Fibroblast of pulmonary artery (primary cell): ENCODE measurements at regions not wholly inside any gene's neighbourhood (a gene's known extent, or its start where the extent isn't known, plus 50 kb on each side); places are given as distances from the start of the nearest gene placed in this dataset.

Source experiments
- DNase-seq: peaks from one replicate; pipeline ENCODE4 v3.0.0-alpha.2; 2010; ENCODE audit warnings: low read depth
- H3K4me3 ChIP-seq: replicated peaks from 2 replicates; pipeline ENCODE4 v1.5.1; 2011; ENCODE audit warnings: low read depth, mild to moderate bottlenecking, control low read depth, low read length, moderate library complexity
- CTCF ChIP-seq: IDR thresholded peaks from 2 replicates; pipeline ENCODE4 v1.5.1; 2011; ENCODE audit warnings: mild to moderate bottlenecking, control low read depth, low read length, inconsistent platforms; ENCODE audit errors: missing control alignments

- no peak for TF ChIP-seq CTCF
- no peak overlapping the region for H3K4me3 ChIP-seq
- no peak for DNase-seq
These were observed 275.4 kb upstream of the OBI1 start for GRCh38 chr13:78934336-78934735.

- H3K4me3 ChIP-seq: no peak overlapping the region
- TF ChIP-seq CTCF: no peak
- no peak for DNase-seq
These were observed 256.1 kb upstream of the OBI1 start for GRCh38 chr13:78915015-78915414.

- DNase-seq: no peak
- no peak overlapping the region for H3K4me3 ChIP-seq
- no peak for TF ChIP-seq CTCF
These were observed 254.7 kb upstream of the OBI1 start for GRCh38 chr13:78913656-78914055.

- no peak overlapping the region for H3K4me3 ChIP-seq
- no peak for DNase-seq
- TF ChIP-seq CTCF: no peak
These were observed 251.2 kb upstream of the OBI1 start for GRCh38 chr13:78910147-78910546.

GRCh38 chr13:78909276-78909675 lies 250.3 kb upstream of the OBI1 start:
- TF ChIP-seq CTCF: no peak
- no peak overlapping the region for H3K4me3 ChIP-seq
- no peak for DNase-seq

GRCh38 chr13:78907006-78907405 lies 248.1 kb upstream of the OBI1 start:
- no peak for DNase-seq
- H3K4me3 ChIP-seq: no peak overlapping the region
- TF ChIP-seq CTCF: no peak

GRCh38 chr13:78897200-78897599 lies 238.2 kb upstream of the OBI1 start:
- TF ChIP-seq CTCF: no peak
- H3K4me3 ChIP-seq: no peak overlapping the region
- DNase-seq: no peak
